Left renal cortex interstitium (tissue), 4 donors: ENCODE measurements at regions not wholly inside any gene's neighbourhood (a gene's known extent, or its start where the extent isn't known, plus 50 kb on each side); places are given as distances from the start of the nearest gene placed in this dataset.
"Not testable (repeated sequence)": the region's sequence is repeated elsewhere in the genome, so short reads cannot be mapped to it uniquely, and the experiment has no call there.

Experiments
- DNase-seq, 4 donors: peaks; one replicate each; pipeline ENCODE4 v3.0.0-alpha.2; 2013; ENCODE audit warnings: low read depth in 4 of 4, low spot score in 2 of 4, missing footprints in 1 of 4

- DNase-seq, result no peak
Measured at GRCh38 chr11:38089726-38090125, 1491.7 kb upstream of the RAG2 start.

- DNase-seq, result no peak
Measured at GRCh38 chr11:38060920-38061319, 1462.9 kb upstream of the RAG2 start.

GRCh38 chr11:38060136-38060535 lies 1462.1 kb upstream of the RAG2 start:
- no peak for DNase-seq

GRCh38 chr11:38046571-38047135 lies 1448.6 kb upstream of the RAG2 start:
- no peak for DNase-seq

- no peak for DNase-seq
Measured at GRCh38 chr11:38043060-38043459, 1445.0 kb upstream of the RAG2 start.

- DNase-seq, result no peak
Measured at GRCh38 chr11:38038777-38039176, 1440.7 kb upstream of the RAG2 start.

GRCh38 chr11:38019072-38019775 lies 1421.2 kb upstream of the RAG2 start:
- no peak for DNase-seq

- no peak for DNase-seq
Measured at GRCh38 chr11:38014405-38014804, 1416.4 kb upstream of the RAG2 start.

- DNase-seq, result no peak
Measured at GRCh38 chr11:38013157-38013556, 1415.1 kb upstream of the RAG2 start.

- no peak for DNase-seq
Measured at GRCh38 chr11:38011496-38011895, 1413.5 kb upstream of the RAG2 start.

- DNase-seq, result no peak
Measured at GRCh38 chr11:38009932-38010331, 1411.9 kb upstream of the RAG2 start.

- DNase-seq, result no peak
Measured at GRCh38 chr11:38006466-38006865, 1408.4 kb upstream of the RAG2 start.

GRCh38 chr11:38005597-38005996 lies 1407.6 kb upstream of the RAG2 start:
- DNase-seq, result no peak

GRCh38 chr11:37999171-37999570 lies 1401.1 kb upstream of the RAG2 start:
- DNase-seq, result no peak

- no peak for DNase-seq
Measured at GRCh38 chr11:37995886-37996285, 1397.8 kb upstream of the RAG2 start.

GRCh38 chr11:37988031-37988430 lies 1390.0 kb upstream of the RAG2 start:
- DNase-seq, result no peak

GRCh38 chr11:37984991-37985390 lies 1387.0 kb upstream of the RAG2 start:
- DNase-seq, result no peak

GRCh38 chr11:37978647-37979046 lies 1380.6 kb upstream of the RAG2 start:
- no peak for DNase-seq

GRCh38 chr11:37973941-37974340 lies 1375.9 kb upstream of the RAG2 start:
- no peak for DNase-seq

GRCh38 chr11:37972691-37973090 lies 1374.7 kb upstream of the RAG2 start:
- DNase-seq, result no peak

GRCh38 chr11:37969336-37969735 lies 1371.3 kb upstream of the RAG2 start:
- DNase-seq, result not testable (repeated sequence)

- no peak for DNase-seq
Measured at GRCh38 chr11:37968148-37968547, 1370.1 kb upstream of the RAG2 start.

GRCh38 chr11:37967635-37968034 lies 1369.6 kb upstream of the RAG2 start:
- DNase-seq, result no peak
